B cell (primary cell): ENCODE measurements at regions not wholly inside any gene's neighbourhood (a gene's known extent, or its start where the extent isn't known, plus 50 kb on each side); places are given as distances from the start of the nearest gene placed in this dataset.

Source experiments
- ATAC-seq: fragments of 200-7000 bp; cut with Tn5 transposase; one replicate; pipeline ENCODE4 v1.10.0; 2021; ENCODE audit warnings: low read depth, mild to moderate bottlenecking, moderate number of reproducible peaks, moderate library complexity
- CTCF ChIA-PET: fragments of 350-600 bp; sonication (Branson Sonifier 250); formaldehyde crosslinking; loops from one replicate; lab custom pipeline; 2021; ENCODE audit warnings: antibody characterized with exemption, inconsistent platforms; lab: Charles Lee
- POLR2A ChIA-PET: fragments of 350-600 bp; sonication (Branson Sonifier 250); formaldehyde crosslinking; loops from one replicate; lab custom pipeline; 2021; ENCODE audit warnings: antibody characterized with exemption; lab: Charles Lee
- DNase-seq: peaks from one replicate; pipeline ENCODE4 v3.0.0; 2013
- H2AFZ ChIP-seq: 2 replicates; pipeline ENCODE4 v1.6.1; 2012; ENCODE audit warnings: mild to moderate bottlenecking, low read depth, low read length; ENCODE audit not compliant: insufficient read depth, poor library complexity, severe bottlenecking
- H3K27ac ChIP-seq, 2 donors: 1 replicate in 1 of 2; 2 replicates in 1 of 2; pipeline ENCODE4 v1.5.1; 2012 to 2013; ENCODE audit warnings: low read length in 2 of 2, mild to moderate bottlenecking in 2 of 2, moderate library complexity in 1 of 2
- H3K27me3 ChIP-seq, 4 experiments: fragments of 200-600 bp in 1 of 4; sonication (generic) in 1 of 4; replicated peaks in 1 of 4; 1 replicate in 2 of 4; 2 replicates in 2 of 4; pipeline versions ENCODE4 v1.6.1 to v1.7.0; 2013 to 2016; ENCODE audit warnings: low read length in 3 of 4, mild to moderate bottlenecking in 2 of 4, mixed read lengths in 1 of 4, moderate library complexity in 1 of 4; ENCODE audit not compliant: insufficient read depth in 4 of 4, control insufficient read depth in 3 of 4; ENCODE audit errors: control extremely low read depth in 1 of 4
- H3K36me3 ChIP-seq, 2 experiments: replicated peaks in 1 of 2; 1 replicate in 1 of 2; 2 replicates in 1 of 2; pipeline versions ENCODE4 v1.6.1 to v1.7.1; 2013; ENCODE audit warnings: low read length in 1 of 2; ENCODE audit not compliant: insufficient read depth in 2 of 2, control insufficient read depth in 1 of 2; ENCODE audit errors: control extremely low read depth in 1 of 2, extremely low read depth in 1 of 2
- H3K4me1 ChIP-seq, 2 donors: fragments of 200-600 bp in 1 of 2; sonication (generic) in 1 of 2; 1 replicate in 1 of 2; 2 replicates in 1 of 2; pipeline versions ENCODE4 v1.5.1 to v1.6.1; 2013 to 2017; ENCODE audit warnings: low read length in 2 of 2; ENCODE audit not compliant: control insufficient read depth in 2 of 2, insufficient read depth in 2 of 2
- H3K4me2 ChIP-seq: replicated peaks from 2 replicates; pipeline ENCODE3; 2012; ENCODE audit warnings: mild to moderate bottlenecking, low read depth, low read length; ENCODE audit not compliant: poor library complexity, severe bottlenecking
- H3K4me3 ChIP-seq, 5 experiments: fragments of 200-600 bp in 1 of 5; sonication (generic) in 1 of 5; 1 replicate in 3 of 5; 2 replicates in 2 of 5; pipeline versions ENCODE4 v1.5.1 to v1.7.0; 2011 to 2016; ENCODE audit warnings: low read length in 4 of 5, mild to moderate bottlenecking in 4 of 5, low read depth in 2 of 5, control low read depth in 1 of 5, moderate library complexity in 1 of 5; ENCODE audit not compliant: insufficient read depth in 1 of 5; ENCODE audit errors: control extremely low read depth in 1 of 5, extremely low read depth in 1 of 5
- H3K79me2 ChIP-seq: fragments of 200-600 bp; sonication (generic); one replicate; pipeline ENCODE4 v1.6.0; 2016; ENCODE audit warnings: low read length; ENCODE audit not compliant: control insufficient read depth, insufficient read depth
- H3K9ac ChIP-seq: fragments of 200-600 bp; sonication (generic); 2 replicates; pipeline ENCODE4 v1.6.1; 2017; ENCODE audit warnings: mild to moderate bottlenecking, low read length, moderate library complexity
- H3K9me3 ChIP-seq, 3 donors: one replicate each; pipeline versions ENCODE4 v1.6.1 to v1.7.1; 2013; ENCODE audit warnings: low read length in 2 of 3; ENCODE audit not compliant: control insufficient read depth in 2 of 3, insufficient read depth in 1 of 3; ENCODE audit errors: control extremely low read depth in 1 of 3
- H4K20me1 ChIP-seq: 2 replicates; pipeline ENCODE4 v1.6.0; 2012; ENCODE audit warnings: mild to moderate bottlenecking, low read length; ENCODE audit not compliant: insufficient read depth, control insufficient read depth, poor library complexity, severe bottlenecking
- H3K27ac Mint-ChIP-seq: one replicate; pipeline ENCODE4 v1.8.0; 2021; ENCODE audit warnings: mixed read lengths
- H3K27me3 Mint-ChIP-seq: one replicate; pipeline ENCODE4 v1.8.0; 2021; ENCODE audit warnings: mixed read lengths
- H3K4me1 Mint-ChIP-seq: one replicate; pipeline ENCODE4 v1.8.0; 2021; ENCODE audit warnings: mixed read lengths
- H3K4me3 Mint-ChIP-seq: one replicate; pipeline ENCODE4 v1.8.0; 2021; ENCODE audit warnings: mixed read lengths
- H3K9me3 Mint-ChIP-seq: one replicate; pipeline ENCODE4 v1.8.0; 2022; ENCODE audit warnings: mixed read lengths; ENCODE audit not compliant: insufficient read depth
- CTCF ChIP-seq: fragments of 200-600 bp; IDR thresholded peaks from one replicate; pipeline ENCODE4 v1.8.0; 2022; ENCODE audit warnings: antibody characterized with exemption, mild to moderate bottlenecking
- EZH2 ChIP-seq: IDR thresholded peaks from 2 replicates; pipeline ENCODE4 v1.6.1; 2012; ENCODE audit warnings: borderline replicate concordance, low read depth, mild to moderate bottlenecking, moderate library complexity, low read length; ENCODE audit not compliant: insufficient read depth, poor library complexity, severe bottlenecking
- WGBS: methylation state at CpG from one replicate; pipeline ENCODE4 v1.1.5; 2013; ENCODE audit warnings: missing lambda C conversion rate; ENCODE audit not compliant: insufficient coverage; 5-methylcytosine and 5-hydroxymethylcytosine counted together
- intact Hi-C: fragments of 100-400 bp; cut with micrococcal nuclease; formaldehyde crosslinking; loops from one replicate; pipeline ENCODE4 v1.10.0; 2022

GRCh38 chr1:229003233-229004031, 267.5 kb upstream of the RAB4A start:
- H3K9ac ChIP-seq: no peak overlapping the region
- no peaks in the 10 kb centered on the region for H3K9me3 Mint-ChIP-seq
- 89% methylated on average over 12 of the region's 17 CpGs for WGBS
- TF ChIP-seq EZH2: no peak
- no peak for TF ChIP-seq CTCF
- no peaks in the 10 kb centered on the region for H3K4me1 ChIP-seq
- H3K27me3 Mint-ChIP-seq: peaks cover 28% of the 10 kb centered on the region
- H3K27ac Mint-ChIP-seq: no peak overlapping the region
- H3K9me3 ChIP-seq: peaks cover 0 to 3% (median 0%) of the 10 kb centered on the region in 3 donors
- H4K20me1 ChIP-seq: no peaks in the 10 kb centered on the region
- DNase-seq: no peak
- ChIA-PET POLR2A (no interaction called here), CTCF (no interaction called here)
- no peak overlapping the region for H3K27ac ChIP-seq
- H3K36me3 ChIP-seq: no peaks in the 10 kb centered on the region
- no peak overlapping the region for H2AFZ ChIP-seq
- no peak for ATAC-seq
- H3K27me3 ChIP-seq: no peaks in the 10 kb centered on the region
- intact Hi-C loops: no loop called here
- H3K4me3 ChIP-seq: no peak overlapping the region
- no peaks in the 10 kb centered on the region for H3K79me2 ChIP-seq
- H3K4me2 ChIP-seq: no peak overlapping the region
- no peak overlapping the region for H3K4me3 Mint-ChIP-seq
- no peaks in the 10 kb centered on the region for H3K4me1 Mint-ChIP-seq

- ATAC-seq: no peak
These were observed 266.7 kb upstream of the RAB4A start for GRCh38 chr1:229004066-229004833.

More at GRCh38 chr1:229004066-229004833, 266.7 kb upstream of the RAB4A start:
- no peaks in the 10 kb centered on the region for H3K4me1 Mint-ChIP-seq
- ChIA-PET POLR2A (no interaction called here), CTCF (no interaction called here)
- no peak for DNase-seq
- H3K79me2 ChIP-seq: no peaks in the 10 kb centered on the region
- peaks cover 28% of the 10 kb centered on the region for H3K27me3 Mint-ChIP-seq
- no peaks in the 10 kb centered on the region for H3K9me3 Mint-ChIP-seq
- no peak overlapping the region for H3K4me3 ChIP-seq
- no peak overlapping the region for H3K27ac ChIP-seq
- no peaks in the 10 kb centered on the region for H3K4me1 ChIP-seq
- no peaks in the 10 kb centered on the region for H4K20me1 ChIP-seq
- no peak overlapping the region for H3K4me2 ChIP-seq
- 95% methylated on average over 14 of the region's 14 CpGs for WGBS
- intact Hi-C loops: no loop called here
- no peak overlapping the region for H2AFZ ChIP-seq
- no peaks in the 10 kb centered on the region for H3K36me3 ChIP-seq
- no peaks in the 10 kb centered on the region for H3K27me3 ChIP-seq
- H3K9me3 ChIP-seq: peaks cover 0 to 3% (median 0%) of the 10 kb centered on the region in 3 donors
- H3K4me3 Mint-ChIP-seq: no peak overlapping the region
- H3K9ac ChIP-seq: no peak overlapping the region
- no peak overlapping the region for H3K27ac Mint-ChIP-seq
- TF ChIP-seq CTCF (no peak), EZH2 (no peak)
